NT2/D1 (cell line): ENCODE measurements at regions not wholly inside any gene's neighbourhood (a gene's known extent, or its start where the extent isn't known, plus 50 kb on each side); places are given as distances from the start of the nearest gene placed in this dataset.
"Not testable (repeated sequence)": the region's sequence is repeated elsewhere in the genome, so short reads cannot be mapped to it uniquely, and the experiment has no call there.

ENCODE experiments used
- DNase-seq: peaks from one replicate; pipeline ENCODE4 v3.0.0-alpha.2; 2011; ENCODE audit warnings: low read depth, low spot score
- H3K27me3 ChIP-seq: 2 replicates; pipeline ENCODE4 v1.6.0; 2011; ENCODE audit warnings: mild to moderate bottlenecking; ENCODE audit not compliant: insufficient read length, insufficient read depth
- H3K36me3 ChIP-seq: 2 replicates; pipeline ENCODE4 v1.6.1; 2011; ENCODE audit warnings: mild to moderate bottlenecking, low read length, mixed read lengths; ENCODE audit not compliant: insufficient read depth, insufficient read length
- H3K4me1 ChIP-seq: 2 replicates; pipeline ENCODE4 v1.5.1; 2011; ENCODE audit not compliant: insufficient read depth, insufficient read length
- H3K4me3 ChIP-seq: 2 replicates; pipeline ENCODE4 v1.5.1; 2011; ENCODE audit warnings: low read depth; ENCODE audit not compliant: insufficient read length
- H3K9ac ChIP-seq: 2 replicates; pipeline ENCODE4 v1.6.0; 2011; ENCODE audit warnings: low read depth; ENCODE audit not compliant: insufficient read length
- H3K9me3 ChIP-seq: 2 replicates; pipeline ENCODE4 v1.5.1; 2011; ENCODE audit warnings: mild to moderate bottlenecking, low read length; ENCODE audit not compliant: insufficient read depth
- SUZ12 ChIP-seq: IDR thresholded peaks from 2 replicates; pipeline ENCODE4 v1.6.1; 2011; ENCODE audit not compliant: insufficient read length, insufficient read depth; ENCODE audit errors: extremely low read depth
- YY1 ChIP-seq: IDR thresholded peaks from 2 replicates; pipeline ENCODE4 v1.6.1; 2011; ENCODE audit not compliant: insufficient read length, insufficient read depth
- ZNF274 ChIP-seq: IDR thresholded peaks from 2 replicates; pipeline ENCODE4 v1.6.1; 2011; ENCODE audit warnings: mild to moderate bottlenecking, low read depth, low read length

DNA sequence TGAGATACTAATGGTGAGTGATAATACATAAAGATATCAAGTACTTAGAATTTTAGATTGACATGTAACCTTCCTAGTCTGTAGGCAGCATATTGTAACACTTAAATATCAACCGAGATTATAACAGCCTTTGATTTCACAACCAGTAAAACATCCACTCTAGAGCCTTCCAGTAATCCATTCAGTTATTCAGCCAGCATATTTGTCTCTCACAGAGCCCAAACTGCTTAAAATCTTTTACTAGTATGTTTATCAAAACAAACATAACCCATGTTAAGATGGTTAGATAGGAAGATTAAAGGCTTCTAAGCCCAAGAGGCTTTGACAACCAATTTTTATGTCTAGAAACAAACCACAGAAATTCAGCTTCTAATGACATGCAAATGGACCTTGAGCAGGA lies 177.9 kb upstream of the FST start:
- Histone ChIP-seq H3K4me1 (no peaks in the 10 kb centered on the region), H3K9ac (no peak overlapping the region), H3K36me3 (no peaks in the 10 kb centered on the region), H3K9me3 (no peaks in the 10 kb centered on the region), H3K27me3 (no peaks in the 10 kb centered on the region), H3K4me3 (no peak overlapping the region)
- TF ChIP-seq ZNF274 (no peak), YY1 (no peak), SUZ12 (no peak)
- DNase-seq: no peak

DNA sequence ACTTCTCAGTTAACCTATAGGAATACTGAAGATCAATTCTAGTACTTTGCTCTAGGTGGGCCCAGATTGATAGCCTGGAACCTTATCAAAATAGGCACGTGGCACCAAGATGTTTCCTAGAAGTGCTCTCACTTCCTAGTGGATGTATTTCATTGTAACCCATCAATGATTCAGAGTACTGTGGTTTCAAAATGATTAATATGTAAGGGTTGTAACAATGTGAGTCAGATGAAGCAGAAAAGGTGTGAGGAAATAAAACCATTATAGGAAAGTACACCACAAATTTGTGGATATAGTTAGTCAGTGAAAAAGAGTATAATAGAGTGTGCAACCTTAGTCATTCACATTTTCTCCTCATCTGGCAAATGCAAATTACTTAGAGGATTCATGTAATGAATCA lies 177.3 kb upstream of the FST start:
- H3K27me3 ChIP-seq: no peaks in the 10 kb centered on the region
- no peaks in the 10 kb centered on the region for H3K36me3 ChIP-seq
- no peak for DNase-seq
- H3K4me1 ChIP-seq: no peaks in the 10 kb centered on the region
- no peaks in the 10 kb centered on the region for H3K9me3 ChIP-seq
- H3K9ac ChIP-seq: no peak overlapping the region
- no peak overlapping the region for H3K4me3 ChIP-seq
- no peak for TF ChIP-seq YY1
- no peak for TF ChIP-seq ZNF274
- TF ChIP-seq SUZ12: no peak

DNA sequence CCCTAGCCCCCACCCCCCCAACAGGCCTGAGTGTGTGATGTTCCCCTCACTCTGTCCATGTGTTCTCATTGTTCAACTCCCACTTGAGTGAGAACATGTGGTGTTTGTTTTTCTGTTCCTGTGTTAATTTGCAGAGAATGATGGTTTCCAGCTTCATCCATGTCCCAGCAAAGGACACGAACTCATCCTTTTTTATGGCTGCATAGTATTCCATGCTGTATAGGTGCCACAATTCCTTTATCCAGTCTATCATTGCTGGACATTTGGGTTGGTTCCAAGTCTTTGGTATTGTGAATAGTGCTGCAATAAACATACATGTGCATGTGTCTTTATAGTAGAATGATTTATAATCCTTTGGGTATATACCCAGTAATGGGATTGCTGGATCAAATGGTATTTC lies 175.1 kb upstream of the FST start:
- not testable (repeated sequence) for DNase-seq, H3K4me3 ChIP-seq, H3K27me3 ChIP-seq, H3K4me1 ChIP-seq, H3K9ac ChIP-seq, H3K36me3 ChIP-seq, H3K9me3 ChIP-seq

GRCh38 chr5:53309653-53310052 lies 170.8 kb upstream of the FST start:
- Histone ChIP-seq H3K36me3 (no peaks in the 10 kb centered on the region), H3K9ac (no peak overlapping the region), H3K9me3 (no peaks in the 10 kb centered on the region), H3K4me1 (no peaks in the 10 kb centered on the region), H3K27me3 (no peaks in the 10 kb centered on the region), H3K4me3 (no peak overlapping the region)
- DNase-seq: no peak
- TF ChIP-seq YY1 (no peak), SUZ12 (no peak), ZNF274 (no peak)

DNA sequence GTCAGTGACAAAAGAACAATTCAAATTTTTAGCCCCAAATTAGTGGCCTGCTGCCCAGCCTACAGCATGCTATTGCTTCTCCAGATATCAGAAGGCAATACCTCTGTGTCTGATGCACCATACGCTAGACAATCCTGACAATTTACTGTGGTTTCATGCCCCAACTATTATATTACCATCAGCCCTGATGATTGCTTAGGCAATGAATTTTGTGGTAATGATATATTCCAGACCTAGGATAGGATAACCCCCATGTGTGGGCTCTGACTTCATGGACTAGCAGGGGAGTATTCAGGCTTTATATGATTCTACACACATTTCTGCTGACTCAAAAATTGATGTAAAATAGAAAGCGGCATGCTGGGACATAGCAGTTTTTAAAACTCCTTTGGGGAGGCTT lies 168.7 kb upstream of the FST start:
- no peak for TF ChIP-seq SUZ12
- TF ChIP-seq YY1: no peak
- TF ChIP-seq ZNF274: no peak
- no peaks in the 10 kb centered on the region for H3K27me3 ChIP-seq
- H3K4me3 ChIP-seq: no peak overlapping the region
- H3K9me3 ChIP-seq: 0 out of 2 replicates have a peak, but pooled peaks cover 6% of the 10 kb centered on the region
- DNase-seq: no peak
- H3K4me1 ChIP-seq: no peaks in the 10 kb centered on the region
- H3K36me3 ChIP-seq: no peaks in the 10 kb centered on the region
- no peak overlapping the region for H3K9ac ChIP-seq

- DNase-seq: no peak
- no peak for TF ChIP-seq SUZ12
- TF ChIP-seq ZNF274: no peak
- TF ChIP-seq YY1: no peak
- Histone ChIP-seq H3K27me3 (no peaks in the 10 kb centered on the region), H3K9ac (no peak overlapping the region), H3K4me3 (no peak overlapping the region), H3K36me3 (no peaks in the 10 kb centered on the region), H3K4me1 (no peaks in the 10 kb centered on the region), H3K9me3 (0 out of 2 replicates have a peak, but pooled peaks cover 6% of the 10 kb centered on the region)
These were observed 167.3 kb upstream of the FST start for GRCh38 chr5:53313145-53313544.

DNA sequence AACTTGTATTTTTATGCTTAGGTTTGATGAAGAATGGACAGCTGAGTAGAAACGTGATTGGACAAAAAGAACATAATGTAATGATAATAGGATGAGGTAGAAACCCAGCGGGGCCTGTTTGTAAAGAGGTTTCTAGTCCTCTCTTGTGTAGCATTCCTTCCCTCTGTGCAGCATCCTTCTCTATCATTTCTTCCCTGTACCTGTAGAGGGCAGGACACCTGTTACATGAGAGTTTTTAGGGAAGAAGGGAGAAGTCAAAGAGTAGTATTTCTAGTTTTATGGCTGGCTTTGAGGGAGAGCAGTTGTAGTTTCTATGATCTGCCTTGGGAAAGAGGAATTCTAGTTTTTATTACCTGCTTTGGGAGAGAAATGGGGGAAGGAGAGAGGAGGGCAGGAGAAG lies 162.1 kb upstream of the FST start:
- H3K27me3 ChIP-seq: no peaks in the 10 kb centered on the region
- no peaks in the 10 kb centered on the region for H3K4me1 ChIP-seq
- H3K36me3 ChIP-seq: no peaks in the 10 kb centered on the region
- DNase-seq: peak; percentile 1
- no peak overlapping the region for H3K9ac ChIP-seq
- TF ChIP-seq YY1: no peak
- no peak for TF ChIP-seq ZNF274
- no peak for TF ChIP-seq SUZ12
- no peak overlapping the region for H3K4me3 ChIP-seq
- 0 out of 2 replicates have a peak, but pooled peaks cover 6% of the 10 kb centered on the region for H3K9me3 ChIP-seq

DNA sequence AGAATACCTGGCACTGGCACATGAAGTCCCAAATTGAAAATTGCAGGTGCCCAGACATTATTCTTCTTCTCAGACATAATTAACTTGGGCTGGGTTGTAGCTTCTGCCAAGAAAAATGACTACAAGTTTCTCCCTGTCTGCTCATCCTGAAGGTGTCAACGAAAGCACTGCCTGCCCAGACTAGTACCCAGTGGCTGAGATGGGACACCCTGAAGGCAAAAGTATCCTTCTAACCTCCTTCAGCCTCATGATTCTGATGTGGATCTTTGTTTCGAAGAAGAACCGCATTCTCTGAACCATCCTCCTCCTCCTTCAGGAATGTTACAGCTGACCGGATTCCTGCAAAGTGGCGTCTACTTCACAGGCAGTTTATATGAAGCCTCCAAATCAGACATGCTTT lies 161.1 kb upstream of the FST start:
- no peaks in the 10 kb centered on the region for H3K36me3 ChIP-seq
- no peaks in the 10 kb centered on the region for H3K27me3 ChIP-seq
- 0 out of 2 replicates have a peak, but pooled peaks cover 6% of the 10 kb centered on the region for H3K9me3 ChIP-seq
- H3K9ac ChIP-seq: no peak overlapping the region
- TF ChIP-seq YY1: no peak
- no peak for TF ChIP-seq SUZ12
- TF ChIP-seq ZNF274: no peak
- no peak for DNase-seq
- no peak overlapping the region for H3K4me3 ChIP-seq
- H3K4me1 ChIP-seq: no peaks in the 10 kb centered on the region
